ENCODE measurements at regions not wholly inside any gene's neighbourhood (a gene's known extent, or its start where the extent isn't known, plus 50 kb on each side); places are given as distances from the start of the nearest gene placed in this dataset.

GRCh38 chr20:22703843-22704242 lies 119.5 kb upstream of the FOXA2 start:
- Histone ChIP-seq H3K36me3 (ENCODE audit: control insufficient read depth in 2 of 2, insufficient read depth in 2 of 2, low read length in 2 of 2) (no peaks in the 10 kb centered on the region), H3K9ac (ENCODE audit: low read depth in 1 of 2, low read length in 2 of 2) (no peak overlapping the region), H3K4me1 (ENCODE audit: control insufficient read depth in 2 of 2, insufficient read depth in 2 of 2, low read length in 2 of 2) (no peaks in the 10 kb centered on the region), H3K27me3 (ENCODE audit: control insufficient read depth in 2 of 2, insufficient read depth in 2 of 2, low read length in 2 of 2) (no peaks in the 10 kb centered on the region), H3K9me3 (ENCODE audit: control insufficient read depth in 2 of 2, low read length in 2 of 2) (no peaks in the 10 kb centered on the region), H3K27ac (ENCODE audit: low read depth in 2 of 2, low read length in 2 of 2) (no peak overlapping the region), H3K4me3 (ENCODE audit: low read length in 2 of 2) (no peak overlapping the region)

GRCh38 chr20:22711971-22712755 lies 127.8 kb upstream of the FOXA2 start:
- Histone ChIP-seq H3K4me1 (ENCODE audit: control insufficient read depth in 2 of 2, insufficient read depth in 2 of 2, low read length in 2 of 2) (peaks cover 0 to 7% of the 10 kb centered on the region in 2 donors), H3K27ac (ENCODE audit: low read depth in 2 of 2, low read length in 2 of 2) (no peak overlapping the region), H3K9ac (ENCODE audit: low read depth in 1 of 2, low read length in 2 of 2) (no peak overlapping the region), H3K4me3 (ENCODE audit: low read length in 2 of 2) (no peak overlapping the region), H3K27me3 (ENCODE audit: control insufficient read depth in 2 of 2, insufficient read depth in 2 of 2, low read length in 2 of 2) (no peaks in the 10 kb centered on the region), H3K9me3 (ENCODE audit: control insufficient read depth in 2 of 2, low read length in 2 of 2) (no peaks in the 10 kb centered on the region), H3K36me3 (ENCODE audit: control insufficient read depth in 2 of 2, insufficient read depth in 2 of 2, low read length in 2 of 2) (no peaks in the 10 kb centered on the region)

- Histone ChIP-seq H3K4me3 (ENCODE audit: low read length in 2 of 2) (no peak overlapping the region), H3K4me1 (ENCODE audit: control insufficient read depth in 2 of 2, insufficient read depth in 2 of 2, low read length in 2 of 2) (peaks cover 3 to 20% of the 10 kb centered on the region in 2 donors), H3K9ac (ENCODE audit: low read depth in 1 of 2, low read length in 2 of 2) (no peak overlapping the region), H3K27ac (ENCODE audit: low read depth in 2 of 2, low read length in 2 of 2) (peak overlapping the region in 1 of 2 donors; percentile 30), H3K9me3 (ENCODE audit: control insufficient read depth in 2 of 2, low read length in 2 of 2) (no peaks in the 10 kb centered on the region), H3K27me3 (ENCODE audit: control insufficient read depth in 2 of 2, insufficient read depth in 2 of 2, low read length in 2 of 2) (no peaks in the 10 kb centered on the region), H3K36me3 (ENCODE audit: control insufficient read depth in 2 of 2, insufficient read depth in 2 of 2, low read length in 2 of 2) (no peaks in the 10 kb centered on the region)
Measured at GRCh38 chr20:22716821-22717351, 132.5 kb upstream of the FOXA2 start.

GRCh38 chr20:22717466-22717865 lies 133.1 kb upstream of the FOXA2 start:
- peak overlapping the region; percentile 30 to 45 for H3K27ac ChIP-seq (ENCODE audit: low read depth in 2 of 2, low read length in 2 of 2)
- no peaks in the 10 kb centered on the region for H3K36me3 ChIP-seq (ENCODE audit: control insufficient read depth in 2 of 2, insufficient read depth in 2 of 2, low read length in 2 of 2)
- no peak overlapping the region for H3K4me3 ChIP-seq (ENCODE audit: low read length in 2 of 2)
- no peaks in the 10 kb centered on the region for H3K9me3 ChIP-seq (ENCODE audit: control insufficient read depth in 2 of 2, low read length in 2 of 2)
- peaks cover 3 to 20% of the 10 kb centered on the region in 2 donors for H3K4me1 ChIP-seq (ENCODE audit: control insufficient read depth in 2 of 2, insufficient read depth in 2 of 2, low read length in 2 of 2)
- no peaks in the 10 kb centered on the region for H3K27me3 ChIP-seq (ENCODE audit: control insufficient read depth in 2 of 2, insufficient read depth in 2 of 2, low read length in 2 of 2)
- no peak overlapping the region for H3K9ac ChIP-seq (ENCODE audit: low read depth in 1 of 2, low read length in 2 of 2)

- H3K36me3 ChIP-seq (ENCODE audit: control insufficient read depth in 2 of 2, insufficient read depth in 2 of 2, low read length in 2 of 2) = no peaks in the 10 kb centered on the region
- no peak overlapping the region for H3K4me3 ChIP-seq (ENCODE audit: low read length in 2 of 2)
- H3K9ac ChIP-seq (ENCODE audit: low read depth in 1 of 2, low read length in 2 of 2) = no peak overlapping the region
- H3K27me3 ChIP-seq (ENCODE audit: control insufficient read depth in 2 of 2, insufficient read depth in 2 of 2, low read length in 2 of 2) = no peaks in the 10 kb centered on the region
- H3K27ac ChIP-seq (ENCODE audit: low read depth in 2 of 2, low read length in 2 of 2) = peak overlapping the region in 1 of 2 donors; percentile 9
- no peaks in the 10 kb centered on the region for H3K9me3 ChIP-seq (ENCODE audit: control insufficient read depth in 2 of 2, low read length in 2 of 2)
- H3K4me1 ChIP-seq (ENCODE audit: control insufficient read depth in 2 of 2, insufficient read depth in 2 of 2, low read length in 2 of 2) = peaks cover 3 to 20% of the 10 kb centered on the region in 2 donors
Measured at GRCh38 chr20:22719167-22719591, 134.8 kb upstream of the FOXA2 start.

GRCh38 chr20:22720206-22720605 lies 135.8 kb upstream of the FOXA2 start:
- H3K9me3 ChIP-seq (ENCODE audit: control insufficient read depth in 2 of 2, low read length in 2 of 2) = no peaks in the 10 kb centered on the region
- no peak overlapping the region for H3K27ac ChIP-seq (ENCODE audit: low read depth in 2 of 2, low read length in 2 of 2)
- no peak overlapping the region for H3K9ac ChIP-seq (ENCODE audit: low read depth in 1 of 2, low read length in 2 of 2)

GRCh38 chr20:22722811-22723210 lies 138.4 kb upstream of the FOXA2 start:
- no peak overlapping the region for H3K9ac ChIP-seq (ENCODE audit: low read depth in 1 of 2, low read length in 2 of 2)

More at GRCh38 chr20:22720206-22720605, 135.8 kb upstream of the FOXA2 start:
- Histone ChIP-seq H3K4me1 (ENCODE audit: control insufficient read depth in 2 of 2, insufficient read depth in 2 of 2, low read length in 2 of 2) (peaks cover 3 to 20% of the 10 kb centered on the region in 2 donors), H3K36me3 (ENCODE audit: control insufficient read depth in 2 of 2, insufficient read depth in 2 of 2, low read length in 2 of 2) (no peaks in the 10 kb centered on the region), H3K27me3 (ENCODE audit: control insufficient read depth in 2 of 2, insufficient read depth in 2 of 2, low read length in 2 of 2) (no peaks in the 10 kb centered on the region), H3K4me3 (ENCODE audit: low read length in 2 of 2) (no peak overlapping the region)

DNA sequence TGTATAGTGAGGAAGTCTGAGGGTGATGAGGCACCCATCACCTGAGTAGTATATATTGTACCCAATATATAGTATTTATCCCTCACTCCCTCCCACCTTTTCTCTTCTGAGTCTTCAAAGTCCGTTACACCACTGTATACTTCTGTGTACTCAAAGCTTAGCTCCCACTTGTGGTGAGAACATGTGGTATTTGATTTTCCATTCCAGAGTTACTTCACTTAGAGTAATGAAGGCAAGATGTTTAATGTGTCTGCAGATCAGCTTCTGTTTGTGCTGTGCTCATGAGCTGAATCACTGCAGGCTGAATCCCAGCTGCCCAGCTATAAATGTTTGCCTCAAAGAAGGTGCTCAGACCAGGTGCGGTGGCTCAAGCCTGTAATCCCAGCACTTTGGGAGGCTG lies 139.3 kb upstream of the FOXA2 start:
- Histone ChIP-seq H3K27ac (ENCODE audit: low read depth in 2 of 2, low read length in 2 of 2) (no peak overlapping the region), H3K36me3 (ENCODE audit: control insufficient read depth in 2 of 2, insufficient read depth in 2 of 2, low read length in 2 of 2) (no peaks in the 10 kb centered on the region), H3K4me3 (ENCODE audit: low read length in 2 of 2) (no peak overlapping the region)

More at GRCh38 chr20:22722811-22723210, 138.4 kb upstream of the FOXA2 start:
- H3K4me1 ChIP-seq (ENCODE audit: control insufficient read depth in 2 of 2, insufficient read depth in 2 of 2, low read length in 2 of 2) = peaks cover 3 to 12% of the 10 kb centered on the region in 2 donors
- H3K27me3 ChIP-seq (ENCODE audit: control insufficient read depth in 2 of 2, insufficient read depth in 2 of 2, low read length in 2 of 2) = no peaks in the 10 kb centered on the region
- H3K4me3 ChIP-seq (ENCODE audit: low read length in 2 of 2) = no peak overlapping the region
- no peaks in the 10 kb centered on the region for H3K9me3 ChIP-seq (ENCODE audit: control insufficient read depth in 2 of 2, low read length in 2 of 2)
- H3K27ac ChIP-seq (ENCODE audit: low read depth in 2 of 2, low read length in 2 of 2) = no peak overlapping the region
- H3K36me3 ChIP-seq (ENCODE audit: control insufficient read depth in 2 of 2, insufficient read depth in 2 of 2, low read length in 2 of 2) = no peaks in the 10 kb centered on the region

GRCh38 chr20:22728146-22728745 lies 143.9 kb upstream of the FOXA2 start:
- Histone ChIP-seq H3K9ac (ENCODE audit: low read depth in 1 of 2, low read length in 2 of 2) (no peak overlapping the region), H3K36me3 (ENCODE audit: control insufficient read depth in 2 of 2, insufficient read depth in 2 of 2, low read length in 2 of 2) (no peaks in the 10 kb centered on the region), H3K9me3 (ENCODE audit: control insufficient read depth in 2 of 2, low read length in 2 of 2) (no peaks in the 10 kb centered on the region), H3K4me3 (ENCODE audit: low read length in 2 of 2) (no peak overlapping the region), H3K27ac (ENCODE audit: low read depth in 2 of 2, low read length in 2 of 2) (no peak overlapping the region), H3K4me1 (ENCODE audit: control insufficient read depth in 2 of 2, insufficient read depth in 2 of 2, low read length in 2 of 2) (no peaks in the 10 kb centered on the region), H3K27me3 (ENCODE audit: control insufficient read depth in 2 of 2, insufficient read depth in 2 of 2, low read length in 2 of 2) (peaks cover 0 to 3% of the 10 kb centered on the region in 2 donors)

More for the DNA sequence above, 139.3 kb upstream of the FOXA2 start:
- no peaks in the 10 kb centered on the region for H3K27me3 ChIP-seq (ENCODE audit: control insufficient read depth in 2 of 2, insufficient read depth in 2 of 2, low read length in 2 of 2)
- no peaks in the 10 kb centered on the region for H3K9me3 ChIP-seq (ENCODE audit: control insufficient read depth in 2 of 2, low read length in 2 of 2)
- peaks cover 3 to 8% of the 10 kb centered on the region in 2 donors for H3K4me1 ChIP-seq (ENCODE audit: control insufficient read depth in 2 of 2, insufficient read depth in 2 of 2, low read length in 2 of 2)
- no peak overlapping the region for H3K9ac ChIP-seq (ENCODE audit: low read depth in 1 of 2, low read length in 2 of 2)

DNA sequence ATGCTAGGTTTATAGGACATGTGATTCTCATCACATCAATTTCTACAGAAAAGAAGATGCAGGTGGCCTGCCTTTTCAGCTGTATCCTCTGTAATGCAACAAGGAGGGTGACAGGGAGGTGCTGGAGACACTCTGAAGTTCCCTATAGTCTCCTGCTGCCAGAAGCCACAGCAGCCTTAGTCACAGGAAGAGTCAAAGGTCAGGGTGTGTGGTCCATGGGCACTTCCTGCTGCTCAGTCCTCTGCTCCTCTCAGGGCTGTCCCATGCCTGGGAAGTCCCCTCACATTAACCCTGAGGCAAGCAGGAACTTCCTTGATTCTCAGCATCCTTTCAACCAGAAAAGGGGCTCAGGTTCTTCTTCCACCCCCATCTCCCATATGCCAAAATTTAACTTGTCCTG lies 144.8 kb upstream of the FOXA2 start:
- Histone ChIP-seq H3K4me3 (ENCODE audit: low read length in 2 of 2) (no peak overlapping the region), H3K9me3 (ENCODE audit: control insufficient read depth in 2 of 2, low read length in 2 of 2) (no peaks in the 10 kb centered on the region), H3K36me3 (ENCODE audit: control insufficient read depth in 2 of 2, insufficient read depth in 2 of 2, low read length in 2 of 2) (no peaks in the 10 kb centered on the region), H3K27me3 (ENCODE audit: control insufficient read depth in 2 of 2, insufficient read depth in 2 of 2, low read length in 2 of 2) (peaks cover 0 to 3% of the 10 kb centered on the region in 2 donors), H3K4me1 (ENCODE audit: control insufficient read depth in 2 of 2, insufficient read depth in 2 of 2, low read length in 2 of 2) (no peaks in the 10 kb centered on the region), H3K27ac (ENCODE audit: low read depth in 2 of 2, low read length in 2 of 2) (no peak overlapping the region), H3K9ac (ENCODE audit: low read depth in 1 of 2, low read length in 2 of 2) (no peak overlapping the region)
